HUES6 (cell line): ENCODE measurements at regions not wholly inside any gene's neighbourhood (a gene's known extent, or its start where the extent isn't known, plus 50 kb on each side); places are given as distances from the start of the nearest gene placed in this dataset.

Experiments used
- H3K27ac ChIP-seq: 2 replicates; pipeline ENCODE4 v1.7.0; 2013; ENCODE audit warnings: low read depth, mild to moderate bottlenecking, low read length, inconsistent platforms
- H3K27me3 ChIP-seq: 2 replicates; pipeline ENCODE4 v1.6.1; 2013; ENCODE audit warnings: low read length; ENCODE audit not compliant: control insufficient read depth, insufficient read depth
- H3K36me3 ChIP-seq: 2 replicates; pipeline ENCODE4 v1.6.1; 2013; ENCODE audit warnings: low read length; ENCODE audit not compliant: control insufficient read depth, insufficient read depth
- H3K4me1 ChIP-seq: 2 replicates; pipeline ENCODE4 v1.6.1; 2013; ENCODE audit warnings: low read length; ENCODE audit not compliant: control insufficient read depth, insufficient read depth
- H3K4me3 ChIP-seq: 2 replicates; pipeline ENCODE4 v1.5.1; 2013; ENCODE audit warnings: low read depth, low read length
- H3K9ac ChIP-seq: one replicate; pipeline ENCODE4 v1.6.1; 2013; ENCODE audit warnings: mild to moderate bottlenecking, low read length
- H3K9me3 ChIP-seq: 2 replicates; pipeline ENCODE4 v1.6.1; 2013; ENCODE audit warnings: low read depth, low read length; ENCODE audit not compliant: control insufficient read depth, insufficient read depth

DNA sequence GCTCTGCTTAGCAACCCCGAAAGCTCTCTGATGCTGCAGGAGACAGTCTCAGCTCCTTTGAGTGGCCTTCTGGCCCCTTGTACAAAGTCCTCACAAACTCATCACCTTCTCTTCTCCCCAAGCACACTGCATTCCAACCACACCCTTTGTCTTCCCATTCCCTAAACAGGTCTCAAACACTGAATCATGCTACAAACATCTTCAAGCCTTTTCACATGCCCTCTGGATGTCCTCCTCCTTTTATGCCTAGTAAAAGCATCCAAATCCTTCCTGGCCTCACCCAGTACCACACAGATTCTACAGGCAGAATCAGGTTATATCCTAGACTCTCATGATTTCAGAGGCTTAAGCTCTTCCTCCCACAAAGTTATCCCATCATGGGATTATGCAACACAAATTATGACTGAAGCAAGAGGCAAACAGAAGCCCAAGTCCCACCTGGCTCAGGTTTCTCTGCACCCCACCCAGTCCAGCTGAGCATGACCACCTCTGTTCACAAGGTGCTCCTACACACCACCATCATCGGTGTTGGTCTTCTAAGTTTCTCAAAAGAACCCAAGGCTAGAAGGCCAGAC, 61.4 kb upstream of the PCED1B start:
- Histone ChIP-seq H3K4me1 (no peaks in the 10 kb centered on the region), H3K36me3 (no peaks in the 10 kb centered on the region), H3K27ac (no peak overlapping the region), H3K4me3 (no peak overlapping the region), H3K9me3 (no peaks in the 10 kb centered on the region), H3K27me3 (no peaks in the 10 kb centered on the region), H3K9ac (no peak overlapping the region)

DNA sequence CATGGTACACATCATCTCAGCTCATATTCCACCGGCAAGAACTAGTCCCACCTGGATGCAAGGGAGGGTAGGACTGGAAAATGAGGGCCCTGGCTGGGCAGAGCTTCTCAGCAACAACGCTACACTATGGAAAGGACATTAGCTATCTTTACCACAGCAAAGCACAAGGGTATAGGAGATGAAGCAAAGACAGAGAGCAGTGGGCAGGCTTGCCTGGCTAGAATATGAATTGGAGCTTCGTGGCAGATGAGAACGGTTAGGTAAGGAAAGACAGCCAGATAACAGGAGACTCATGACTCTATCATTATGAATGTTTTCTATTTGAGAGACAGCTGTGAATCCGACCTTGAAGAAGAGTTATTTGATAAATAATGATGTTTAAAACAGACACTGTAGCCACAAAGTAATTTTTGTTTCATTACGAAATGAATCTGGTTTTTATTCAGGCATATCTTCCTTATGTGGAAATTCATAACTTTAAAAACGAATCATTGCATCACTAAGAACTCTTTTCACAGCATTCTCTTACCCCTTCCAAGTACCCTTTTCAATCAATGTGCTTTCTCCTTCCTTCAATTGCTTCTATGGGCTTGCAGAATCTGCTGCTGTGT, 59.1 kb upstream of the PCED1B start:
- H3K4me3 ChIP-seq: no peak overlapping the region
- no peaks in the 10 kb centered on the region for H3K9me3 ChIP-seq
- H3K36me3 ChIP-seq: no peaks in the 10 kb centered on the region
- H3K4me1 ChIP-seq: no peaks in the 10 kb centered on the region
- no peak overlapping the region for H3K27ac ChIP-seq
- no peak overlapping the region for H3K9ac ChIP-seq
- no peaks in the 10 kb centered on the region for H3K27me3 ChIP-seq

DNA sequence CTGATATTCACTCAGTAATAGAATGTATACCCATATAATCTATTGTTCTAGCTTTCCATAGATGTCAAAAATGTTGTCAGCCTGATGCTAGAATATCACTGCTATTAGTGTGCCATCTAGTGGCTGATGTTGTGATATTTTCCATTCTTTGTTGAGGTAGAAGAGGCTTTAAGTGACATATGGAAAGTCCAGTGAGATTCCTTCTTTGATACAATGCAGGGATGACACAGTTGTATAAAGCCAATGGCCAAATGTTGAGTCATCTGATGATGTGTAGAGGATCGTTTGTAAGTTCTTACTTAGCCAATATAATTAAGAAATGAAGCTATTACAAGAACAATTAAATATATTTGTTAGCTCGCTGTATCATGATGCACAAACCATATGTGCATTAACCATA, 58.1 kb upstream of the PCED1B start:
- H3K27me3 ChIP-seq: no peaks in the 10 kb centered on the region
- no peaks in the 10 kb centered on the region for H3K36me3 ChIP-seq
- no peak overlapping the region for H3K4me3 ChIP-seq
- H3K4me1 ChIP-seq: no peaks in the 10 kb centered on the region
- no peak overlapping the region for H3K9ac ChIP-seq
- H3K9me3 ChIP-seq: no peaks in the 10 kb centered on the region
- no peak overlapping the region for H3K27ac ChIP-seq

DNA sequence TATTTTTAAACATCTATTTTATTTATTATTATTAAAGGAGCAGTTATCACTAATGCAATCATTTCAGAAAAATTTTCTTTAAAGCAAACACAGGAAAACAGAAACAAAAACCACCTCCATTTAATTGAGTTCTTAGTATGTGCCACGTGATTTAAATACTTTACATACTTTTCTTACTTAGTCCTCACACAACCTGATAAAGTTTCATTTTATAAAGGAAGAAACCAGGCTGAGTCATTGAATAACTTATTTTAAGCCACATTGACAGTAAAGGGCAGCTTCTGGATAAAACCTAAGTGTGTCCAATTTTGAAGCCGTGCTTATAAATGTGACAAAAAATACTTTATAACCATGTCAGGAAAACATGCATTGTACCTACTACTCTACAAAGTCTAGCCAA, 57.1 kb upstream of the PCED1B start:
- Histone ChIP-seq H3K4me3 (no peak overlapping the region), H3K27me3 (no peaks in the 10 kb centered on the region), H3K36me3 (no peaks in the 10 kb centered on the region), H3K9ac (no peak overlapping the region), H3K4me1 (no peaks in the 10 kb centered on the region), H3K9me3 (no peaks in the 10 kb centered on the region), H3K27ac (no peak overlapping the region)

DNA sequence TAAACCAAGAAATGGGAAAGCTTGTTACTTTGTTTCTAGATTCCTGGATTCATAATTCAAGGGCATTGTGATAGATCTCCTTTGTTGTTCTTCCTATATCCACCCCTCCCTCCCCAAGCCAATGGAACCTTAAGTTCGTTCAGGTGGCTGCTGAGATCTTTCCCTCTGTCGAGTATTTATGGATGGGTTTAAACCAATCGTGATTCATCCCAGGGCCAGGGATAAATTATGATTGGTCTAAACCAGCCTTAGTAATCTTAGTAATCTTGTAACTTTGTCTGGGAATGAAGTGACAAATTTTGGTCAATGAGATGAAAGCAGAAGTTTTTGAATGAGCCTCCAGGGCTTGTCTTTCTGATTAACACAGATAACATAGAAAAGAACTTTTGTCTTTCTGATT, 56.1 kb upstream of the PCED1B start:
- no peaks in the 10 kb centered on the region for H3K9me3 ChIP-seq
- no peak overlapping the region for H3K4me3 ChIP-seq
- no peak overlapping the region for H3K9ac ChIP-seq
- no peaks in the 10 kb centered on the region for H3K4me1 ChIP-seq
- no peak overlapping the region for H3K27ac ChIP-seq
- no peaks in the 10 kb centered on the region for H3K27me3 ChIP-seq
- no peaks in the 10 kb centered on the region for H3K36me3 ChIP-seq

DNA sequence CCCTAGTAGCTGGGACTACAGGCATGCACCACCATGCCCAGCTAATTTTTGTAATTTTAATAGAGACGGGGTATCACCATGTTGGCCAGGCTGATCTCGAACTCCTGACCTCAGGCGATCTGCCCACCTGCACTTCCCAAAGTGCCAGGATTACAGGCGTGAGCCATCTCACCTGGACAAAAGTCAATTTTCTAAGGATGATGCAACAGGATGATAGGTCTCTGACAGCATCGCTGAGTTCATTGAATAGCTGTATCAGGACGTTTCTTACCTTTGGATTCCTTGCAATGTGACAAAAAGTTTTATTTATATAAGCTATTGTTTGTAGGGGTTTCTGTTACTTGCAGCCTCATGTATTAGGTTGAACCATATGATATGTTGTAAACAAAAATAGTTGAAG, 55.5 kb upstream of the PCED1B start:
- Histone ChIP-seq H3K4me3 (no peak overlapping the region), H3K27ac (no peak overlapping the region), H3K36me3 (no peaks in the 10 kb centered on the region)

DNA sequence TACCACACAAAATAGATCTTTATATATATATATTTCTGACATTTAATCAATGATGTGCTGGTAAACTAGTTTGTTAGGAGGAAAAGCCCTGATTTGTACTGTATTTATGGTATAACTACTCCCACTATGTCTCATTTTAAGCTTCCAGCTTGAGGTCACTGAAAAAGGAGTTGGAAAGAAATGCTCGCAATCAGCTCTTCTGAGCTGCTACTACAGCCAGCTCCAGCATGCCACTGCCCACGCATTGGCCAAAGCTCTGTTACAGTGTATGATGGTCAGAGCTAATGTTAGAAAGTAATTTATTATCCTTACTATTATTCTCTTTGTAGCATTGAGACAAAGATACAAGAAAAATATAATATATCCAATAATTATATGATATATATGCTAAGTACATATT, 55.0 kb upstream of the PCED1B start:
- H3K27me3 ChIP-seq: no peaks in the 10 kb centered on the region
- no peaks in the 10 kb centered on the region for H3K36me3 ChIP-seq
- no peak overlapping the region for H3K27ac ChIP-seq

More for the DNA sequence above, 55.5 kb upstream of the PCED1B start:
- H3K9ac ChIP-seq: no peak overlapping the region
- H3K27me3 ChIP-seq: no peaks in the 10 kb centered on the region
- no peaks in the 10 kb centered on the region for H3K9me3 ChIP-seq
- no peaks in the 10 kb centered on the region for H3K4me1 ChIP-seq

DNA sequence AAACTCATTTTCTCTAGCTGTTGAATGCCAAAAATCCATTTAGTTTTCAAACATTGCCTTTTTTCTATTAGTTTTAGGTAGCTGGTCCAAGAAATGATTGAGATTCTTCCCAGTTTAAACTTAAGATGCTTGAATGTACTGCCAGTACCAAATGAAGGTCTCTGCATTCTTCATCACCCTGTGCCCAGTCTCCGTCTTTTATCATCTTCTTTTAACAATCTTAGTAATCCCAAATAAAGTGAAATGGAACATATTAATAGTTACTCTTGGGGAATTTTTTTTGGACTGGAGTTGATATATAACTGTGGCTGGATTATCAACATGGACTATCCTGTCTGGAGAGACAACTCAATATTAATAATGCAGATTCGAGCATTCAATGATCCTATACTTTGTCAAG, 54.1 kb upstream of the PCED1B start:
- Histone ChIP-seq H3K9ac (no peak overlapping the region), H3K4me3 (no peak overlapping the region), H3K36me3 (no peaks in the 10 kb centered on the region), H3K27me3 (no peaks in the 10 kb centered on the region), H3K4me1 (no peaks in the 10 kb centered on the region), H3K9me3 (no peaks in the 10 kb centered on the region), H3K27ac (no peak overlapping the region)

More for the DNA sequence above, 55.0 kb upstream of the PCED1B start:
- Histone ChIP-seq H3K4me1 (no peaks in the 10 kb centered on the region), H3K4me3 (no peak overlapping the region), H3K9me3 (no peaks in the 10 kb centered on the region), H3K9ac (no peak overlapping the region)

DNA sequence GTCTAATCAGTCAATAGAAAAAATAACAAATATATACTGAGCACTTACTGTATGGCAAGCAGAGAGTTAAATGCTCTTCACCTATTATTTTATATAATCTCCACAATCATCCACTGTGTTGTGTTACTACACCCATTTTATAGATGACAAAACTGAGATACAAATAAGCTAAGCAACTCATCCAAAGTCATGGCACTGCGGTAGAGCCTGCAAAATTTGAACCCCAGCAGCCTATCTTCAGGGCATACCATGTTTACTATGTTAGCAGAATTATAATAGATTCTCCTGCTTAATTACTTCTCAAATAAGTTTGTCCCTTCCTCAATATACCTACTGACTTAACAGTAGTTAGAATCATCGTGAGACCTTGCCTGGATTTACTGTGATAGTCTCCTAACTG, 53.6 kb upstream of the PCED1B start:
- no peaks in the 10 kb centered on the region for H3K9me3 ChIP-seq
- H3K4me1 ChIP-seq: no peaks in the 10 kb centered on the region
- H3K27ac ChIP-seq: no peak overlapping the region
- no peaks in the 10 kb centered on the region for H3K36me3 ChIP-seq
- no peak overlapping the region for H3K9ac ChIP-seq
- H3K27me3 ChIP-seq: no peaks in the 10 kb centered on the region
- H3K4me3 ChIP-seq: no peak overlapping the region

DNA sequence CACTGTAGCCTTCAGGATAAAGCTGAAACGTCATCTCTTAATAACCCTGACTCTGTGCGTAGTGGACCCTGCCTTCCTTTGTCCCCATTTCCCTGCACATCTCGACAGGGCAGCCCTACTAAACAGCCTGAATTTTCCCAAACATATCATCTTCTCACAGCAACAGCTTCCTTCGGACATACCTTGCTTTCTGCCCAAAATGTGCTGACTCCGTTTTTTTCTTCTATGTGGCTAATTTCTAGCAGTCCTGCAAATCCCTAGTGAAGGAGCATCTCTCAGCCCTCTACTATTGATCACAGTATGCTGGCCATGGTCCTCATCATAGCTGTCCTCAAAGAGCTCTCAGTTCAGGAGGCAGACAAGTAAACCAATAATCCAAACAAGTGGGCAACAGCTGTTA, 53.1 kb upstream of the PCED1B start:
- no peak overlapping the region for H3K4me3 ChIP-seq
- H3K36me3 ChIP-seq: no peaks in the 10 kb centered on the region
- no peak overlapping the region for H3K9ac ChIP-seq
- H3K27ac ChIP-seq: no peak overlapping the region
- no peaks in the 10 kb centered on the region for H3K9me3 ChIP-seq
- no peaks in the 10 kb centered on the region for H3K4me1 ChIP-seq
- H3K27me3 ChIP-seq: no peaks in the 10 kb centered on the region
